Activated CD8-positive, alpha-beta memory T cell treated with anti-CD3 and anti-CD28 coated beads, Interleukin-2, amount 10 ng/mL, durations not matched to agents 7 days and 5 days (primary cell): ENCODE measurements at regions not wholly inside any gene's neighbourhood (a gene's known extent, or its start where the extent isn't known, plus 50 kb on each side); places are given as distances from the start of the nearest gene placed in this dataset.
"Not testable (repeated sequence)": the region's sequence is repeated elsewhere in the genome, so short reads cannot be mapped to it uniquely, and the experiment has no call there.

ENCODE experiments used
- ATAC-seq: fragments of 150-1000 bp; cut with Tn5 transposase; one replicate; pipeline ENCODE4 v1.10.0; 2021; ENCODE audit warnings: moderate library complexity
- CTCF ChIA-PET: fragments of 350-600 bp; sonication (Branson Sonifier 250); formaldehyde crosslinking; loops from one replicate; lab custom pipeline; 2021; ENCODE audit warnings: antibody characterized with exemption; lab: Charles Lee
- DNase-seq: peaks from one replicate; pipeline ENCODE4 v3.0.0-alpha.2; 2020
- H3K27ac Mint-ChIP-seq: one replicate; pipeline ENCODE4 v1.8.0; 2021; ENCODE audit warnings: mild to moderate bottlenecking, mixed read lengths
- H3K27me3 Mint-ChIP-seq: one replicate; pipeline ENCODE4 v1.8.0; 2021; ENCODE audit warnings: mixed read lengths
- H3K36me3 Mint-ChIP-seq: one replicate; pipeline ENCODE4 v1.8.0; 2021; ENCODE audit warnings: mild to moderate bottlenecking, mixed read lengths
- H3K4me1 Mint-ChIP-seq: one replicate; pipeline ENCODE4 v1.8.0; 2021; ENCODE audit warnings: mixed read lengths
- H3K4me3 Mint-ChIP-seq: one replicate; pipeline ENCODE4 v1.8.0; 2021; ENCODE audit warnings: mild to moderate bottlenecking, moderate library complexity, mixed read lengths
- H3K9me3 Mint-ChIP-seq: one replicate; pipeline ENCODE4 v1.8.0; 2022; ENCODE audit warnings: low read depth, mixed read lengths

DNA sequence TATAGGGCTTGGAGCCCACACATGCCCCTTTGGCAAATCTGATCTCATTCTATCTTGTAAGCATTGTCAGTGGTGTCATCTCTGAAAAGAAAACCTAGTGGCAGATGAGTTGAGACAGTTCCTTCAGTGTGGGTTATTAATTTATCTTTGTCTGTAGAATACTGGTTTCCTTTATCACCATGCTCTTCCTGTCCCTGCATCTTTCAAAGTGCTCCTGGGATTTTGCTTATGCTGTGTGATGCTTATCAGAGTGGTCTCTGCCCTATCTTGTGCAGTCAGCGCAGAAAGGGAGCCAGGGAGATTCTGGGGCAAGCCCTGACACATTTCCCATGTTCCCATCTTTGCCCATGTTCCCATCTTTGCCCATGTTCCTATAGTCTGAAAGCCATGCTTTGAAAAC lies 402.9 kb downstream of the RWDD3 start:
- Mint-ChIP-seq H3K27ac (no peak overlapping the region), H3K9me3 (peaks cover 2% of the 10 kb centered on the region), H3K27me3 (no peaks in the 10 kb centered on the region), H3K4me1 (no peaks in the 10 kb centered on the region), H3K36me3 (no peaks in the 10 kb centered on the region), H3K4me3 (no peak overlapping the region)
- DNase-seq: no peak
- CTCF ChIA-PET: no interaction called here
- ATAC-seq: no peak

DNA sequence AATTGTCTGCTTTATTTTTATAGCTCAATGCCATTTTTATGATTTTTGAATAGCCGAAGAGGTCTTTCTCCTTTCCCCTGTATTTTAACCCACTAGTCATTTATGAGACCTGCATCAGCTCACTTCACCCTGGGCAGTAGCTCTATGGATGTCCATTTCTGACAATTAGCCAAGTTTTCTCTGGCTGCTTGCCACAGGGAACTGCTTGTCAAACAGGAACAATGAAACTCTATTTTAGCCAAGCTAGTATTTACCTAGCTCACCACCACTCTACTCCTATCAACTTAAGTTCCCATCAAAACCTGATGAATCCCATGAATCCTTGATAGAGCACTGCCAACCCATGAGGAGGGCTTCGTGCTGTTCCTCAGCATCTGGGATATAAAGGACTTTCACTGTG lies 406.7 kb downstream of the RWDD3 start:
- ATAC-seq: no peak
- Mint-ChIP-seq H3K27ac (no peak overlapping the region), H3K36me3 (no peaks in the 10 kb centered on the region), H3K27me3 (no peaks in the 10 kb centered on the region), H3K4me1 (no peaks in the 10 kb centered on the region), H3K9me3 (peaks cover 2% of the 10 kb centered on the region), H3K4me3 (no peak overlapping the region)
- no peak for DNase-seq
- CTCF ChIA-PET: no interaction called here

DNA sequence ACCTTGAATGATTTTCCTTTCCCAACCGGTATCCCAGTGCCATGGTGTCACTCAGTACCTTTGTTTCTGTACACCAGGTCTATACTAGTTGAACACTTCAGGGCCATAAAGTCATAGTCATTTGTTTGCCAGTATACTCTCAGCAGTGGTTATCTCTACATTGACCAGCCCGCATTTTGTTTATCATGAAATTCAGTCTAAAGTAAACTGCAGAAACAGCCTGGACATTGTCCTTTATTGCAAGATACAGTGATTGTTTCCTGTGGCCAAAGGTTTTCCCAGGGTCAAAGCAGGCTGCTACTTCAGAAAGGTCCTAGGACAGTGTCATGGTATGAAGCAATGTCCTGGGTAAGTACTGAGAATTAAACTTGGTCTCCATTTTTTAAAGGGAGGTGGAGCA lies 407.4 kb downstream of the RWDD3 start:
- CTCF ChIA-PET: no interaction called here
- H3K27ac Mint-ChIP-seq: no peak overlapping the region
- H3K36me3 Mint-ChIP-seq: no peaks in the 10 kb centered on the region
- no peak for DNase-seq
- H3K27me3 Mint-ChIP-seq: no peaks in the 10 kb centered on the region
- no peaks in the 10 kb centered on the region for H3K4me1 Mint-ChIP-seq
- H3K9me3 Mint-ChIP-seq: peaks cover 2% of the 10 kb centered on the region
- no peak for ATAC-seq
- H3K4me3 Mint-ChIP-seq: no peak overlapping the region

DNA sequence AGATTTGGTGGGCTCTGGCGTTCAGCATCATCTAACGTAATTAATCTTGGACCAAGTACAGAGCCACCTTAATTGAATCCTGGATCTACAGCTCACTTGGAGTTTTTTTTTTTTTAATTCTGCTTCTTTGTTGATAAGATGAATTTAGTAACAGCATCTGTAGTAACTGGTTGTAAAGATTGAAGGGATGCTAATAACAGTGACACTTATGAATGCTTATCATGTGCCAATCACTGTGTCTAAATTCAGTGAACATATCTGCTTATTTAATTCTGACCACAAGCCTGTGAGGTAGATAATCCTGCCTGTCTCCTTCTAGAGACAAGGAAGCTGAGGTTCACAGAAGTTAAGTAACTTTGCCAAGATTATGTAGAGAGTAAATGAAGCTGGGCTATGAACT lies 408.0 kb downstream of the RWDD3 start:
- H3K36me3 Mint-ChIP-seq: no peaks in the 10 kb centered on the region
- H3K4me1 Mint-ChIP-seq: no peaks in the 10 kb centered on the region
- H3K27me3 Mint-ChIP-seq: no peaks in the 10 kb centered on the region
- H3K4me3 Mint-ChIP-seq: no peak overlapping the region
- CTCF ChIA-PET: no interaction called here
- no peak overlapping the region for H3K27ac Mint-ChIP-seq
- no peak for DNase-seq
- no peak for ATAC-seq
- H3K9me3 Mint-ChIP-seq: peaks cover 7% of the 10 kb centered on the region

DNA sequence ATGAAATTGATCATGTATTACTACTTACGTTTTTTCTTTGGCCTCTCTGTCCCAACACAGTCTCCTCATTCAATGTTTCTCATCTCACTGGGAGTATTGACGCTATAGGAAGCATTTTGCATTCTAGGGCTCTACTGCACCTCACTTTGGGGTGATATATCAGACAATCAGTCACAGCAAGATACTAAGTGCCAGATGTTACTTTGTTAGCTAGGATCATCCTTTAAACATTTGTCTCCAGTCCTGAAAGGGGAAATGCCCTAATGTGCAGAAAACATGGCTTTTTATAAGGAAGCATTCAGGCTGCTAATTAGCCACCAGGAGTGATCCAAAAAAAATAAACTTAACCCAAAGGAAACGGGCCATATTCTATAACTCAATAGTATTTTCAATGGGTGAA lies 409.1 kb downstream of the RWDD3 start:
- H3K27ac Mint-ChIP-seq: no peak overlapping the region
- ATAC-seq: no peak
- peaks cover 8% of the 10 kb centered on the region for H3K9me3 Mint-ChIP-seq
- no peak overlapping the region for H3K4me3 Mint-ChIP-seq
- no peaks in the 10 kb centered on the region for H3K36me3 Mint-ChIP-seq
- no peaks in the 10 kb centered on the region for H3K27me3 Mint-ChIP-seq
- no peaks in the 10 kb centered on the region for H3K4me1 Mint-ChIP-seq
- CTCF ChIA-PET: no interaction called here
- DNase-seq: no peak

DNA sequence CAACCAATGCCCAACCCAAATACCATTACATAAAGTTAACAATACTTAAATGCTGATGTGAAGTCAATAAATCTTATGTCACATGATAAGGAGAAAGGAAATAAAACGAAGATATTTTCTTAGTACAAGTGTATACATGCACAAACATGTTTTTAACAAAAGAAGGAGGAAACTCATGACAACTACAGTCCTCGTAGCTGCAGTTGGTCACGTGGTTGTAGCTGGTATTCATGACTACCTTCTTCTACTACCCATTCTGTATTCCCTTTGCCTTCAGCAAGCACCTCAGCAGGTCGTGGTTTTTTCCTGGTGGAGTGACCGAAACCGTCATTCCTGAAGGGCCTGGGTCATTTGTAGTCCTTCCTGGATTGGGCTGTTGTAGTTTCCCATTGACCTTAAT lies 411.1 kb downstream of the RWDD3 start:
- DNase-seq, H3K27me3 Mint-ChIP-seq, H3K27ac Mint-ChIP-seq, H3K4me3 Mint-ChIP-seq, H3K36me3 Mint-ChIP-seq, H3K4me1 Mint-ChIP-seq, CTCF ChIA-PET, H3K9me3 Mint-ChIP-seq, ATAC-seq: not testable (repeated sequence)

- Mint-ChIP-seq H3K27me3 (no peaks in the 10 kb centered on the region), H3K36me3 (no peaks in the 10 kb centered on the region), H3K9me3 (peaks cover 14% of the 10 kb centered on the region), H3K4me1 (no peaks in the 10 kb centered on the region), H3K27ac (no peak overlapping the region), H3K4me3 (no peak overlapping the region)
- CTCF ChIA-PET: no interaction called here
- no peak for ATAC-seq
- no peak for DNase-seq
Measured at GRCh38 chr1:95650631-95651030, 416.6 kb downstream of the RWDD3 start.

DNA sequence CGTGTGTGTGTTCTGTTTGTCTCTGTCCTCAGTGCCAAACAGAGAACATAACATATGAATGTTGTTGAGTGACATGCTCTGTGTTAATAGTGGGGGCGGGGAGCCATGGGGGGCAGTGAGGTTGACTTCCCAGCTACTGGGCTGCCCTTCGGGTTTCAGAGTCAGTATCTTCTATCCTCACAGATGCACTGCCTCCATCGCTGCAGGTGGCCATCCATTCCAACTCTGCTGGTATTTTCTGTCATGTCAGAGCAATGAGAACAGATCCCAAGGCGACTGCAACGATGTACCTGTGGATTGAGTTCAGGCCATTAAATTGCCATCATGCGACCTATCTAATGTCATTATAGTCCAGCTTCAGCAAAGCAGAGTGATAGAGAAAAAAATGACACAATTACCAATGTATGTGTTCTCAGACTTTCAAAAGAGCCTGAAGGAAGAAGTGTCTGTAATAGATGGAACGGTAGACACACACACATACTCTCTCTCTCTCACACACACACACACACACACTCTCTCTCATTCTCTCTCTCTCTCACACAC lies 418.5 kb downstream of the RWDD3 start:
- Mint-ChIP-seq H3K9me3 (peaks cover 10% of the 10 kb centered on the region), H3K27ac (no peak overlapping the region), H3K36me3 (no peaks in the 10 kb centered on the region), H3K27me3 (no peaks in the 10 kb centered on the region), H3K4me3 (no peak overlapping the region), H3K4me1 (no peaks in the 10 kb centered on the region)
- CTCF ChIA-PET: no interaction called here
- DNase-seq (no peak), ATAC-seq (no peak)

- H3K36me3 Mint-ChIP-seq: no peaks in the 10 kb centered on the region
- ATAC-seq (no peak), DNase-seq (no peak)
- H3K27me3 Mint-ChIP-seq: no peaks in the 10 kb centered on the region
- peaks cover 10% of the 10 kb centered on the region for H3K9me3 Mint-ChIP-seq
- H3K4me3 Mint-ChIP-seq: no peak overlapping the region
- CTCF ChIA-PET: no interaction called here
- no peaks in the 10 kb centered on the region for H3K4me1 Mint-ChIP-seq
- H3K27ac Mint-ChIP-seq: no peak overlapping the region
Measured at GRCh38 chr1:95653618-95654017, 419.6 kb downstream of the RWDD3 start.

DNA sequence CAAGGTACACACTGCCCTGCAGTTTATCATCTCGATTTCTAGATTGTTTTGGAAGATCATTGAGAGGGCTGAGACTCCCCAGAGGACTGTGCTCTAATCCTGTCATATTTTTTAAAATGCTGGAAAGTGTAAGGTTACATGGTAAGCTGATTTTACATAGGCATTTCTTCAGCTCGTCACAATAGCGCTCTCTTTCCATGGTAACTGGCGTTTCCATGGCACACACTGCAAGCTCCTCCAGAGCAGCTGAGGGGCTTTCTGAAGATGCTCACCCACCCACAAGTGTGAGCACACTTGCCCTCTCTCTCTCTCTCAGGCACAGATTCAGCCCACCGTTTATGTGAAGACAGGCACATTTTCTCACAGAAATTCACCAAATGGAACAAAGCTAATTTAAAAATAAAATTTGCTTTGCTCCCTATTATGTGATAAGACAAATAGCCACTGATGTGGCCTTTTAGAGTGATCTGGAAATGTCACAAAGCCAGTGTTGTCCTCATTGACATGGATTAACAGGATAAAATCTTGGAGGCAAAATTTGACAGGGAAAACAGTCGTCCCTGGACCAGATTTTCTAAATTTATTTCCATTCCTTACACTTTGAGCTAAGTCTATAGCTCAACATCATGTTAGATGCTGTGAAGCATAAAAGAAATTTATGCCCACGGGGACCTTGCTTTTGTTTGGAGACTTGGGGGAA lies 421.5 kb downstream of the RWDD3 start:
- H3K9me3 Mint-ChIP-seq: peaks cover 10% of the 10 kb centered on the region
- DNase-seq (no peak), ATAC-seq (no peak)
- no peak overlapping the region for H3K27ac Mint-ChIP-seq
- no peaks in the 10 kb centered on the region for H3K27me3 Mint-ChIP-seq
- H3K36me3 Mint-ChIP-seq: no peaks in the 10 kb centered on the region
- no peak overlapping the region for H3K4me3 Mint-ChIP-seq
- H3K4me1 Mint-ChIP-seq: no peaks in the 10 kb centered on the region
- CTCF ChIA-PET: no interaction called here

DNA sequence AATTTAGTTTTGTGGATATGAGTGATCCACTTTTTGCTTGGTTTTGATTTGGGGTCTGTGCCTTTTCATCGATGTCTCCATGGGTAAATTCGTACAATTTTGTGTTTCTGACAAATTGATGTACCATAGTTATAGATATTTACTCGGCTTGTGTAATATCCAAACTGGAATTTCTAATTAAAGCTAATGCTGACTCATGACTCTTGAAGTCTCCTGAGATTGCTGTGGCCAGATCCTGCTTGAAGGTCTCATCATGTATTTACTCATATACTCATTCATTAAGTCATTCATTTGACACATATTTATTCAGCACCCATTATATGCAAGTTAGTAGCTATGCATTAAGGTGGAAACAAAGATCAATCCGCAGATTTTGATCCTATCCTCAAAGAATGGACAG lies 423.2 kb downstream of the RWDD3 start:
- CTCF ChIA-PET: no interaction called here
- H3K9me3 Mint-ChIP-seq: peaks cover 6% of the 10 kb centered on the region
- H3K4me3 Mint-ChIP-seq: no peak overlapping the region
- no peaks in the 10 kb centered on the region for H3K4me1 Mint-ChIP-seq
- ATAC-seq: no peak
- H3K36me3 Mint-ChIP-seq: no peaks in the 10 kb centered on the region
- H3K27me3 Mint-ChIP-seq: no peaks in the 10 kb centered on the region
- DNase-seq: no peak
- no peak overlapping the region for H3K27ac Mint-ChIP-seq

- CTCF ChIA-PET: no interaction called here
- no peak overlapping the region for H3K27ac Mint-ChIP-seq
- no peaks in the 10 kb centered on the region for H3K27me3 Mint-ChIP-seq
- H3K4me1 Mint-ChIP-seq: no peaks in the 10 kb centered on the region
- DNase-seq: no peak
- no peak overlapping the region for H3K4me3 Mint-ChIP-seq
- peaks cover 15% of the 10 kb centered on the region for H3K9me3 Mint-ChIP-seq
- ATAC-seq: no peak
- H3K36me3 Mint-ChIP-seq: no peaks in the 10 kb centered on the region
Measured at GRCh38 chr1:95659166-95659565, 425.2 kb downstream of the RWDD3 start.

DNA sequence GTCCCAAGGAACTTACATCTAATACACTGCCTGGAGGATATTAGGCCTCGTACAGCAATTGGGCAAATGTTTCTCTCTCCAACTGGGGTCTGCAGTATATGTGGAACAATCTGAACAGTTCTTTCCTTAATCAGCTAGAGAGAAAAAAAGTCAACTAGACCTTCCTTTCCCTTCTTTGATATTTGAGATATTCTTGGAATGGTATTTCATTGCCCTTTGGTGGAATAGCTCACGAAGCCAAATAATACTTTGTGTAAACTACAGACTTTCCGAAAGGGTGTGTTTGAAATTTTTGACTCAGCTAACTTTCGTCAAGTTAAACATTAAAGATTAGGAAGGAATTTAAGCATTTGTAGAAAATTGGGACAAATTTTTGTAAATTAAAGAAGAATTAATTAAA lies 425.6 kb downstream of the RWDD3 start:
- ATAC-seq: no peak
- H3K4me1 Mint-ChIP-seq: no peaks in the 10 kb centered on the region
- CTCF ChIA-PET: no interaction called here
- DNase-seq: no peak
- peaks cover 15% of the 10 kb centered on the region for H3K9me3 Mint-ChIP-seq
- H3K4me3 Mint-ChIP-seq: no peak overlapping the region
- H3K27me3 Mint-ChIP-seq: no peaks in the 10 kb centered on the region
- no peaks in the 10 kb centered on the region for H3K36me3 Mint-ChIP-seq
- H3K27ac Mint-ChIP-seq: no peak overlapping the region

- no peak overlapping the region for H3K4me3 Mint-ChIP-seq
- ATAC-seq (no peak), DNase-seq (no peak)
- H3K4me1 Mint-ChIP-seq: no peaks in the 10 kb centered on the region
- H3K9me3 Mint-ChIP-seq: peaks cover 12% of the 10 kb centered on the region
- no peak overlapping the region for H3K27ac Mint-ChIP-seq
- CTCF ChIA-PET: no interaction called here
- H3K36me3 Mint-ChIP-seq: no peaks in the 10 kb centered on the region
- H3K27me3 Mint-ChIP-seq: no peaks in the 10 kb centered on the region
Measured at GRCh38 chr1:95660736-95661135, 426.7 kb downstream of the RWDD3 start.
